ENCODE measurements at regions not wholly inside any gene's neighbourhood (a gene's known extent, or its start where the extent isn't known, plus 50 kb on each side); places are given as distances from the start of the nearest gene placed in this dataset.

GRCh38 chr2:64325852-64326577 is 127.9 kb upstream of the LGALSL start:
- TF ChIP-seq CTCF (IDR thresholded peaks at IDR 0.05; ENCODE audit: low read depth, low read length), result no peak
- no peak overlapping the region for H3K4me3 ChIP-seq
- peaks cover under 1% of the 10 kb centered on the region for H3K4me1 ChIP-seq (ENCODE audit: low read depth)
- no peaks in the 10 kb centered on the region for H3K9me3 ChIP-seq (ENCODE audit: low read depth)
- no peaks in the 10 kb centered on the region for H3K27me3 ChIP-seq
- no peak overlapping the region for H3K27ac ChIP-seq
- DNase-seq (ENCODE audit: low read depth in 1 of 2, low spot score in 1 of 2), result no peak
- no peaks in the 10 kb centered on the region for H3K36me3 ChIP-seq

- no peaks in the 10 kb centered on the region for H3K27me3 ChIP-seq
- peaks cover 6% of the 10 kb centered on the region for H3K4me1 ChIP-seq (ENCODE audit: low read depth)
- DNase-seq (ENCODE audit: low read depth in 1 of 2, low spot score in 1 of 2), result no peak
- H3K4me3 ChIP-seq, result no peak overlapping the region
- H3K9me3 ChIP-seq (ENCODE audit: low read depth), result no peaks in the 10 kb centered on the region
- TF ChIP-seq CTCF (IDR thresholded peaks at IDR 0.05; ENCODE audit: low read depth, low read length), result no peak
- H3K27ac ChIP-seq, result no peak overlapping the region
- H3K36me3 ChIP-seq, result no peaks in the 10 kb centered on the region
Observed at GRCh38 chr2:64326578-64327050, 127.3 kb upstream of the LGALSL start.

GRCh38 chr2:64327129-64327509 is 126.8 kb upstream of the LGALSL start:
- DNase-seq (ENCODE audit: low read depth in 1 of 2, low spot score in 1 of 2), result no peak
- Histone ChIP-seq H3K4me3 (no peak overlapping the region), H3K4me1 (ENCODE audit: low read depth) (peaks cover 10% of the 10 kb centered on the region), H3K36me3 (no peaks in the 10 kb centered on the region), H3K27ac (no peak overlapping the region), H3K9me3 (ENCODE audit: low read depth) (no peaks in the 10 kb centered on the region), H3K27me3 (no peaks in the 10 kb centered on the region)
- TF ChIP-seq CTCF (IDR thresholded peaks at IDR 0.05; ENCODE audit: low read depth, low read length), result no peak

GRCh38 chr2:64327510-64328414 is 126.2 kb upstream of the LGALSL start:
- TF ChIP-seq CTCF (IDR thresholded peaks at IDR 0.05; ENCODE audit: low read depth, low read length), result peak; percentile 47
- DNase-seq (ENCODE audit: low read depth in 1 of 2, low spot score in 1 of 2), result peak; percentile 20 to 54
- Histone ChIP-seq H3K27me3 (no peaks in the 10 kb centered on the region), H3K27ac (no peak overlapping the region), H3K4me3 (no peak overlapping the region), H3K9me3 (ENCODE audit: low read depth) (no peaks in the 10 kb centered on the region), H3K4me1 (ENCODE audit: low read depth) (peaks cover 10% of the 10 kb centered on the region), H3K36me3 (no peaks in the 10 kb centered on the region)

- Histone ChIP-seq H3K9me3 (ENCODE audit: low read depth) (no peaks in the 10 kb centered on the region), H3K36me3 (no peaks in the 10 kb centered on the region), H3K27me3 (no peaks in the 10 kb centered on the region), H3K4me3 (no peak overlapping the region), H3K27ac (no peak overlapping the region), H3K4me1 (ENCODE audit: low read depth) (peaks cover 10% of the 10 kb centered on the region)
- DNase-seq (ENCODE audit: low read depth in 1 of 2, low spot score in 1 of 2), result peak in 1 of 2 donors; percentile 39
- no peak for TF ChIP-seq CTCF (IDR thresholded peaks at IDR 0.05; ENCODE audit: low read depth, low read length)
Observed at GRCh38 chr2:64328415-64328722, 125.6 kb upstream of the LGALSL start.
